ENCODE measurements at regions not wholly inside any gene's neighbourhood (a gene's known extent, or its start where the extent isn't known, plus 50 kb on each side); places are given as distances from the start of the nearest gene placed in this dataset.

DNA sequence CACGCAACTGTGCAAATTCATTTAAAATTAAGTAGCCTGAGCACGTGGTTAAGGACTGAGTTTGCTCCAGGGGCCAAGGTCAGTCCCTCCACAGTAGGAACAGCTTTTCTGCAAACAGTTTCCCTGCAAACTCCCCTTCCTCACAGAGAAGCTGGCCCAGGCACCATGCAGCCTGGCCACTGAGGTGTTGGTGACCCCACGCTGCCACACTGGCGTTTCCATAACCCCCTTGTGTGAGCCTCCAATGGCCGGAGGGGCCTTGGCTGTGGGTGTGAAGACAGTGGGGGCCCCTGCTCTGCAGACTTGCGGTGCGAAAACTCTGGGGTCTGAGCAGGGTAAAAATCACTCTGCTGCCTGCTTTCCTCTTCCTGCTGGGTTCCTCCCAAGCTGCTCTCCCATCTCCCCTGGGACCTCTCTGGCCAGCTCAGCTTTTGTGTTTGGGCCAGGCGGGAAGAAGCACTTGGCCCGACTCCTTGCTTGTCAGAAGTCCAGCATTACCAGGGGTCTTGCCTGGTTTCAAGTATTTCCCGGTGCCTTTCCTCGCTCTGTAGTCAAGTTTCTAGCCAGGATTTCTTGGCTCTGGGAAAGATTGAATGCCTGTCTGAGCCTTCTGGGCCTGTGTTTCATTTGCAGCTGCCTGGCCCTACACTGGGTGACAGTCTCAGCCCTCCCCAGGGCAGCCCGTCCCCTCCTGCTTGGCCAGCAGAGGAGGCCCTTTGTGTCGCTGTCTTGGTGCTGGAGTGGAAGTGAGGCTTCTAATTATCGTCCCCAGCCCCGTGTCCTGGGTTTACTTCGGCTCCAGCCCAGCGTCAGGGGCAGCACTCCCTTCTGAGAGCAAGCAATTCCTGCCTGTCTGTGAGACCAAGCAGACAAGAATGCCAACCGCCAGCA, 131.4 kb upstream of the SLC1A4 start:
- TF ChIP-seq, protein P1, sequence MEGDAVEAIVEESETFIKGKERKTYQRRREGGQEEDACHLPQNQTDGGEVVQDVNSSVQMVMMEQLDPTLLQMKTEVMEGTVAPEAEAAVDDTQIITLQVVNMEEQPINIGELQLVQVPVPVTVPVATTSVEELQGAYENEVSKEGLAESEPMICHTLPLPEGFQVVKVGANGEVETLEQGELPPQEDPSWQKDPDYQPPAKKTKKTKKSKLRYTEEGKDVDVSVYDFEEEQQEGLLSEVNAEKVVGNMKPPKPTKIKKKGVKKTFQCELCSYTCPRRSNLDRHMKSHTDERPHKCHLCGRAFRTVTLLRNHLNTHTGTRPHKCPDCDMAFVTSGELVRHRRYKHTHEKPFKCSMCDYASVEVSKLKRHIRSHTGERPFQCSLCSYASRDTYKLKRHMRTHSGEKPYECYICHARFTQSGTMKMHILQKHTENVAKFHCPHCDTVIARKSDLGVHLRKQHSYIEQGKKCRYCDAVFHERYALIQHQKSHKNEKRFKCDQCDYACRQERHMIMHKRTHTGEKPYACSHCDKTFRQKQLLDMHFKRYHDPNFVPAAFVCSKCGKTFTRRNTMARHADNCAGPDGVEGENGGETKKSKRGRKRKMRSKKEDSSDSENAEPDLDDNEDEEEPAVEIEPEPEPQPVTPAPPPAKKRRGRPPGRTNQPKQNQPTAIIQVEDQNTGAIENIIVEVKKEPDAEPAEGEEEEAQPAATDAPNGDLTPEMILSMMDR (IDR thresholded peaks at IDR 0.05): no peak
- TF ChIP-seq POLR2A (IDR thresholded peaks at IDR 0.05): no peak
